LNCAP (cell line): ENCODE measurements at regions not wholly inside any gene's neighbourhood (a gene's known extent, or its start where the extent isn't known, plus 50 kb on each side); places are given as distances from the start of the nearest gene placed in this dataset.

Experiments used
- TF ChIP-seq, protein P1 (sequence below): fragments of 450-650 bp; IDR thresholded peaks from 2 replicates; pipeline ENCODE4 v1.5.1; 2017; ENCODE audit warnings: mild to moderate bottlenecking

GRCh38 chr4:163731071-163731470 lies 236.6 kb downstream of the TMA16 start:
- TF ChIP-seq, protein P1, sequence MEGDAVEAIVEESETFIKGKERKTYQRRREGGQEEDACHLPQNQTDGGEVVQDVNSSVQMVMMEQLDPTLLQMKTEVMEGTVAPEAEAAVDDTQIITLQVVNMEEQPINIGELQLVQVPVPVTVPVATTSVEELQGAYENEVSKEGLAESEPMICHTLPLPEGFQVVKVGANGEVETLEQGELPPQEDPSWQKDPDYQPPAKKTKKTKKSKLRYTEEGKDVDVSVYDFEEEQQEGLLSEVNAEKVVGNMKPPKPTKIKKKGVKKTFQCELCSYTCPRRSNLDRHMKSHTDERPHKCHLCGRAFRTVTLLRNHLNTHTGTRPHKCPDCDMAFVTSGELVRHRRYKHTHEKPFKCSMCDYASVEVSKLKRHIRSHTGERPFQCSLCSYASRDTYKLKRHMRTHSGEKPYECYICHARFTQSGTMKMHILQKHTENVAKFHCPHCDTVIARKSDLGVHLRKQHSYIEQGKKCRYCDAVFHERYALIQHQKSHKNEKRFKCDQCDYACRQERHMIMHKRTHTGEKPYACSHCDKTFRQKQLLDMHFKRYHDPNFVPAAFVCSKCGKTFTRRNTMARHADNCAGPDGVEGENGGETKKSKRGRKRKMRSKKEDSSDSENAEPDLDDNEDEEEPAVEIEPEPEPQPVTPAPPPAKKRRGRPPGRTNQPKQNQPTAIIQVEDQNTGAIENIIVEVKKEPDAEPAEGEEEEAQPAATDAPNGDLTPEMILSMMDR, result no peak

GRCh38 chr4:163732473-163732872 lies 238.0 kb downstream of the TMA16 start:
- TF ChIP-seq, protein P1, result no peak

DNA sequence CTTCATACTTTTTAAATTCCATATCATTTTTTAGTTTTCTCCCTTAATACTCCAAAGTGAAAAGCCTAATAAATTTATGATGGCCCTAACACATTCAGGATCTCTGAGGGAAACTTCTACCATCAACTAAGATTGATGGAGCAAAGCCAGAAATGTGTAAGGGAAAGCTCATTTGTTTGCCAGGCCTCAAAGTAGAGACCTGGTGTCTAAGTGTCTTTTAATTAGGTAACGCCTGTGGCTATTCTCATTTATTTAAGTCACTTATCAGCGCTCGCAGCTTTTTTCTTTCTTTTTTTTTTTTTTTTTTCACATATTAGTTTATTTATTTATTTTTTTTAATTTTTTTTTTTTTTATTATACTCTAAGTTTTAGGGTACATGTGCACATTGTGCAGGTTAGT lies 242.4 kb downstream of the TMA16 start:
- TF ChIP-seq, protein P1, result no peak

DNA sequence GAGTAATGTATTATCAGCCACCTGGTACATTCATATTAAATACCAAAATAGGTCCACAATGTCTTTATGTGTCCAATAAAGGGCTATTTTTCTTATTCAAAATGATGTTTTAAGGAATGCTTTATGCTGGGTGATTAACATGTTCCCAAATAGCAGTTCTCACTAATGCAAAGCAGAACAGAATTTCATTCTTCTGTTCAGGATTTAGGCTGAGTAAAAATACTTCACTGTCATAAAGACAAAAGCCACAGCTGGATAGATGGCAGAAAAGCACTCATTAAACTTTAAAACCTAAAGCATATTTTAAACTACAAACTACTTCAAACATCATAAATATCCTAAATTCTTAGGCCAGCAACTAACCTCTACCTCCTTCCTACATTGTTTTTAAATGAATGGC lies 244.0 kb downstream of the TMA16 start:
- TF ChIP-seq, protein P1, result no peak

GRCh38 chr4:163744861-163745260 lies 250.4 kb downstream of the TMA16 start:
- TF ChIP-seq, protein P1, result no peak

- TF ChIP-seq, protein P1, result no peak
These were observed 252.8 kb downstream of the TMA16 start for GRCh38 chr4:163747293-163747692.

DNA sequence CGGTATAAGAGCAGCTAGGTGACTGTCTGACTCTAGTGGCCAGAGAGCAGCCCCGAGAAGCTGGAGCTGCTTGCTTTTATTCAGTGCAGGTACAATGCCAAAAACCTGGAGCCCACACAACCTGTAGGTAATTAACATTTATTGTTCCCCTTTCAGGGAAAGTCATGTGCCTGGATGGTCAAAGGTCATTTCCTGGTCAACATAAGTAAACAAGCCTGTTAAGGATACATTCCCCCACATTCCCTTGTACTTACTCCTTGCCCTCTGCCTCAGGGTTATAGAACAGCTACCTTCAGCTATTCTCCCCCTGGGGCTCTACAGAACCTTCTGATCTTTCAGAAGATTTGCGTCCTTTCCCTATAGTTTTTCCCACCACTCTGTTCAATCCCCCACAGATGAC lies 253.4 kb downstream of the TMA16 start:
- TF ChIP-seq, protein P1, result no peak

GRCh38 chr4:163748449-163748848 lies 254.0 kb downstream of the TMA16 start:
- TF ChIP-seq, protein P1, result no peak
